ENCODE measurements at regions not wholly inside any gene's neighbourhood (a gene's known extent, or its start where the extent isn't known, plus 50 kb on each side); places are given as distances from the start of the nearest gene placed in this dataset.
"Not testable (repeated sequence)": the region's sequence is repeated elsewhere in the genome, so short reads cannot be mapped to it uniquely, and the experiment has no call there.

GRCh38 chrX:3791449-3791848, 78.0 kb upstream of the PRKX start:
- no peaks in the 10 kb centered on the region for H3K4me1 Mint-ChIP-seq (ENCODE audit: low read depth)
- no peak for ATAC-seq (ENCODE audit: poor library complexity)
- no peak overlapping the region for H3K4me3 Mint-ChIP-seq
- Histone ChIP-seq H3K4me1 (ENCODE audit: insufficient read depth, low read length) (peaks cover 5% of the 10 kb centered on the region), H3K27ac (ENCODE audit: low read depth in 1 of 2, low read length in 2 of 2) (no peak overlapping the region), H3K4me3 (ENCODE audit: low read length) (no peak overlapping the region), H3K9me3 (ENCODE audit: control insufficient read depth in 1 of 2, insufficient read depth in 1 of 2, low read length in 2 of 2) (no peaks in the 10 kb centered on the region), H3K36me3 (ENCODE audit: insufficient read depth, low read length) (no peaks in the 10 kb centered on the region), H3K27me3 (ENCODE audit: control insufficient read depth in 1 of 2, insufficient read depth in 2 of 2, low read length in 2 of 2) (no peaks in the 10 kb centered on the region)
- ChIA-PET CTCF (no interaction called here), POLR2A (no interaction called here)
- no peak overlapping the region for H3K27ac Mint-ChIP-seq
- TF ChIP-seq CTCF (IDR thresholded peaks at IDR 0.05) = no peak
- no peaks in the 10 kb centered on the region for H3K9me3 Mint-ChIP-seq
- no peaks in the 10 kb centered on the region for H3K27me3 Mint-ChIP-seq
- no peaks in the 10 kb centered on the region for H3K36me3 Mint-ChIP-seq (ENCODE audit: low read depth)
- DNase-seq = no peak
- intact Hi-C loops (cut with DNase I, micrococcal nuclease) = no loop called here

GRCh38 chrX:3788494-3789233, 75.2 kb upstream of the PRKX start:
- Histone ChIP-seq H3K9me3 (ENCODE audit: control insufficient read depth in 1 of 2, insufficient read depth in 1 of 2, low read length in 2 of 2) (no peaks in the 10 kb centered on the region), H3K4me1 (ENCODE audit: insufficient read depth, low read length) (peaks cover 5% of the 10 kb centered on the region), H3K27ac (ENCODE audit: low read depth in 1 of 2, low read length in 2 of 2) (no peak overlapping the region), H3K36me3 (ENCODE audit: insufficient read depth, low read length) (no peaks in the 10 kb centered on the region), H3K4me3 (ENCODE audit: low read length) (no peak overlapping the region), H3K27me3 (ENCODE audit: control insufficient read depth in 1 of 2, insufficient read depth in 2 of 2, low read length in 2 of 2) (no peaks in the 10 kb centered on the region)
- H3K27ac Mint-ChIP-seq = no peak overlapping the region
- H3K4me3 Mint-ChIP-seq = no peak overlapping the region
- H3K4me1 Mint-ChIP-seq (ENCODE audit: low read depth) = no peaks in the 10 kb centered on the region
- ChIA-PET POLR2A (no interaction called here), CTCF (no interaction called here)
- H3K36me3 Mint-ChIP-seq (ENCODE audit: low read depth) = no peaks in the 10 kb centered on the region
- intact Hi-C loops (cut with DNase I, micrococcal nuclease) = loop anchor here in 1 of 2 experiments (5.0 kb wide), 1 partner anchor 136 kb away; no protein-coding TSS in a partner anchor
- H3K9me3 Mint-ChIP-seq = no peaks in the 10 kb centered on the region
- ATAC-seq (ENCODE audit: poor library complexity) (no peak), DNase-seq (peak in 5 of 14 experiments; percentile 6 to 42 (median 11))
- no peak for TF ChIP-seq CTCF (IDR thresholded peaks at IDR 0.05)
- H3K27me3 Mint-ChIP-seq = no peaks in the 10 kb centered on the region

GRCh38 chrX:3787856-3788255, 74.4 kb upstream of the PRKX start:
- Mint-ChIP-seq H3K9me3 (no peaks in the 10 kb centered on the region), H3K27ac (no peak overlapping the region), H3K4me3 (no peak overlapping the region), H3K4me1 (ENCODE audit: low read depth) (no peaks in the 10 kb centered on the region), H3K27me3 (no peaks in the 10 kb centered on the region), H3K36me3 (ENCODE audit: low read depth) (no peaks in the 10 kb centered on the region)
- Histone ChIP-seq H3K36me3 (ENCODE audit: insufficient read depth, low read length) (no peaks in the 10 kb centered on the region), H3K27ac (ENCODE audit: low read depth in 1 of 2, low read length in 2 of 2) (no peak overlapping the region), H3K4me1 (ENCODE audit: insufficient read depth, low read length) (peaks cover 5% of the 10 kb centered on the region), H3K4me3 (ENCODE audit: low read length) (no peak overlapping the region), H3K27me3 (ENCODE audit: control insufficient read depth in 1 of 2, insufficient read depth in 2 of 2, low read length in 2 of 2) (no peaks in the 10 kb centered on the region), H3K9me3 (ENCODE audit: control insufficient read depth in 1 of 2, insufficient read depth in 1 of 2, low read length in 2 of 2) (no peaks in the 10 kb centered on the region)
- intact Hi-C loops (cut with DNase I, micrococcal nuclease) = loop anchor here in 1 of 2 experiments (5.0 kb wide), 1 partner anchor 136 kb away; no protein-coding TSS in a partner anchor
- CTCF ChIA-PET = no interaction called here
- no peak for TF ChIP-seq CTCF (IDR thresholded peaks at IDR 0.05)
- POLR2A ChIA-PET = no interaction called here
- no peak for DNase-seq
- no peak for ATAC-seq (ENCODE audit: poor library complexity)

DNA sequence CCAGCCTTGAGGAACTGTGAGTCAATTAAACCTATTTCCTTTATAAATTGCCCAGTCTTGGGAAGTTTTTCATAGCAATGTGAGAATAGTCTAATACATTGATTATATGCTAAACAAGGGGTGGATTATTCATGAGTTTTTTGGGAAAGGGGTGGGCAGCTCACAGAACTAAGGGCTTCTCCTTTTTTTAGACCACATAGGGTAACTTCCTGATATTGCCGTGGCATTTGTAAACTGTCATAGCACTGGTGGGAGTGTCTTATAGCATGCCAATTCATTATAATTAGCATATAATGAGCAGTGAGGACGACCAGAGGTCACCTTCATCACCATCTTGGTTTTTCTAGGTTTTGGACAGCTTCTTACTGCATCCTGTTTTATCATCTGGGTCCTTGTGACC, 72.4 kb upstream of the PRKX start:
- H3K27me3 Mint-ChIP-seq; ATAC-seq (ENCODE audit: poor library complexity); H3K27ac Mint-ChIP-seq; H3K4me1 Mint-ChIP-seq (ENCODE audit: low read depth); H3K27ac ChIP-seq (ENCODE audit: low read depth in 1 of 2, low read length in 2 of 2); DNase-seq; H3K4me3 Mint-ChIP-seq; H3K4me1 ChIP-seq (ENCODE audit: insufficient read depth, low read length); POLR2A ChIA-PET; CTCF ChIA-PET; H3K4me3 ChIP-seq (ENCODE audit: low read length); H3K36me3 ChIP-seq (ENCODE audit: insufficient read depth, low read length); H3K9me3 ChIP-seq (ENCODE audit: control insufficient read depth in 1 of 2, insufficient read depth in 1 of 2, low read length in 2 of 2); H3K36me3 Mint-ChIP-seq (ENCODE audit: low read depth); H3K27me3 ChIP-seq (ENCODE audit: control insufficient read depth in 1 of 2, insufficient read depth in 2 of 2, low read length in 2 of 2); H3K9me3 Mint-ChIP-seq: not testable (repeated sequence)
- intact Hi-C loops (cut with DNase I, micrococcal nuclease) = loop anchor here in 1 of 2 experiments (5.0 kb wide), 1 partner anchor 134 kb away; no protein-coding TSS in a partner anchor

Data from CD4-positive, alpha-beta T cell (primary cell).